OCI-LY1 (cell line): ENCODE measurements at regions not wholly inside any gene's neighbourhood (a gene's known extent, or its start where the extent isn't known, plus 50 kb on each side); places are given as distances from the start of the nearest gene placed in this dataset.

ENCODE experiments used
- H2AFZ ChIP-seq: fragments of 200-600 bp; sonication (generic), shearing (Covaris generic); 2 replicates; pipeline ENCODE4 v1.6.0; 2014; ENCODE audit warnings: antibody characterized with exemption, mild to moderate bottlenecking, low read length
- H3F3A ChIP-seq: fragments of 200-600 bp; sonication (generic), shearing (Covaris generic); 2 replicates; pipeline ENCODE4 v1.6.0; 2014; ENCODE audit warnings: mild to moderate bottlenecking, antibody characterized with exemption, low read length, moderate library complexity; ENCODE audit not compliant: insufficient read depth
- H3K27ac ChIP-seq: fragments of 200-600 bp; sonication (generic); 2 replicates; pipeline ENCODE4 v1.5.1; 2014; ENCODE audit warnings: low read length, mixed run types, mild to moderate bottlenecking, low read depth; ENCODE audit not compliant: poor library complexity, severe bottlenecking
- H3K27me3 ChIP-seq: fragments of 200-600 bp; sonication (generic); 2 replicates; pipeline ENCODE4 v1.6.0; 2014; ENCODE audit warnings: antibody characterized with exemption, mild to moderate bottlenecking, low read length, moderate library complexity; ENCODE audit not compliant: insufficient read depth
- H3K36me3 ChIP-seq: fragments of 200-600 bp; sonication (generic); 2 replicates; pipeline ENCODE4 v1.6.1; 2014; ENCODE audit warnings: mild to moderate bottlenecking, antibody characterized with exemption, low read length, moderate library complexity, mixed read lengths; ENCODE audit not compliant: insufficient read depth
- H3K4me1 ChIP-seq: fragments of 200-600 bp; sonication (generic); 2 replicates; pipeline ENCODE4 v1.5.1; 2014; ENCODE audit warnings: mild to moderate bottlenecking, low read length, moderate library complexity; ENCODE audit not compliant: insufficient read depth, severe bottlenecking
- H3K4me2 ChIP-seq: fragments of 200-600 bp; sonication (generic), shearing (Covaris generic); 2 replicates; pipeline ENCODE4 v1.6.1; 2014; ENCODE audit warnings: low read length
- H3K4me3 ChIP-seq: fragments of 200-600 bp; sonication (generic); 2 replicates; pipeline ENCODE4 v1.5.1; 2014; ENCODE audit warnings: low read length, low read depth, mild to moderate bottlenecking, mixed read lengths; ENCODE audit not compliant: poor library complexity, severe bottlenecking
- H3K79me2 ChIP-seq: fragments of 200-600 bp; shearing (Covaris generic); 2 replicates; pipeline ENCODE4 v1.6.1; 2016; ENCODE audit warnings: mixed run types, low read length, mixed read lengths; ENCODE audit not compliant: insufficient read depth
- H3K9ac ChIP-seq: fragments of 200-600 bp; sonication (generic), shearing (Covaris generic); 2 replicates; pipeline ENCODE4 v1.6.1; 2014; ENCODE audit warnings: mild to moderate bottlenecking, low read length, mixed read lengths
- H3K9me2 ChIP-seq: fragments of 200-600 bp; sonication (generic), shearing (Covaris generic); 2 replicates; pipeline ENCODE4 v1.6.1; 2014; ENCODE audit warnings: low read depth, mild to moderate bottlenecking, low read length, mixed read lengths
- H3K9me3 ChIP-seq: fragments of 200-600 bp; shearing (Covaris generic); 2 replicates; pipeline ENCODE4 v1.6.1; 2014; ENCODE audit warnings: low read length, mixed read lengths
- H4K20me1 ChIP-seq: fragments of 200-600 bp; sonication (generic), shearing (Covaris generic); 2 replicates; pipeline ENCODE4 v1.6.0; 2016; ENCODE audit warnings: mild to moderate bottlenecking, low read length; ENCODE audit not compliant: insufficient read depth
- CTCF ChIP-seq: fragments of 200-600 bp; sonication (generic), shearing (Covaris generic); IDR thresholded peaks from 2 replicates; pipeline ENCODE4 v1.5.1; 2017; ENCODE audit warnings: mild to moderate bottlenecking, antibody characterized with exemption, low read length, moderate library complexity, mixed read lengths
- EZH2 ChIP-seq: fragments of 200-600 bp; sonication (generic), shearing (Covaris generic); IDR thresholded peaks from 2 replicates; pipeline ENCODE4 v1.8.0; 2017; ENCODE audit warnings: borderline replicate concordance, mixed run types, mild to moderate bottlenecking, antibody characterized with exemption, low read length, moderate library complexity, mixed read lengths

DNA sequence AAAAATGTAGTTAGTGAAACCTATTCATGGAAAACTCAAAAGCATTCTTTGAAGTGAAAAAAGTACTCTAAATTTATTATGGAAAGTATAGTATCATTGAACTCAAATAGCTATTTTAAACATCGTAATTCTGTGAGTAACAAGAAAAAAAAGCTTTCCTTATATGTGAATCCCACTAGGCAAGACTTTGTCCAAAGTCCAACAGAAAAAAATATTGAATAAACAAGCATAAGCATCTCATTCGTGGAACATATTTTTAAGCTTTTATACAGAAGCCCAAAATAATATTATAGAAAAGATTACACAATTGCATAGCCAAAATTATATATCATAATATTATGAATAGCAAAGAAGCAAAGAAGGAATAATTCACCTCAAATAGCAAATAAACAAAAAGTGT is 79.4 kb upstream of the IFNE start:
- no peak overlapping the region for H2AFZ ChIP-seq
- H3F3A ChIP-seq, result no peaks in the 10 kb centered on the region
- no peaks in the 10 kb centered on the region for H4K20me1 ChIP-seq
- no peaks in the 10 kb centered on the region for H3K79me2 ChIP-seq
- no peak overlapping the region for H3K4me3 ChIP-seq
- no peaks in the 10 kb centered on the region for H3K9me2 ChIP-seq
- H3K9me3 ChIP-seq, result no peaks in the 10 kb centered on the region
- H3K9ac ChIP-seq, result no peak overlapping the region
- TF ChIP-seq EZH2 (no peak), CTCF (no peak)
- no peak overlapping the region for H3K4me2 ChIP-seq
- no peaks in the 10 kb centered on the region for H3K27me3 ChIP-seq
- no peaks in the 10 kb centered on the region for H3K36me3 ChIP-seq
- H3K4me1 ChIP-seq, result no peaks in the 10 kb centered on the region
- no peak overlapping the region for H3K27ac ChIP-seq

DNA sequence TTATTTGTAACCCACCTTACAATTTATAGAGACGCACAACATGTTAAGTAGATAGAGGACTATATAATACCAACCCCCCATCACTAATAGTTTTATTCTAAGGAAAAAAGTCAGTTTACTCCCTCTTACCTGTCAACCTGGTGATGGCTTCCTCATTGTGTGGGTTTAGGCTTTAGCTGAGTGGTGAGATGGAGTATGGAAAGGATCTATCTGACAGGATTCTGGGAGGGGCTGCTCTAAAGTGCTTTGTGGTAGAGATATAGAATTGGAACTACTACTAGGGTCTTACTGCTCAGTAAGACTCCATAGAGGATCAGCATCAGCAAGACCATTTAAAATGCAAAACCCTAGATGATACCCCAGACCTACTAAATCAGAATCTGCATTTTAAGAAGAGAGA is 82.1 kb upstream of the IFNE start:
- Histone ChIP-seq H2AFZ (no peak overlapping the region), H3K4me3 (no peak overlapping the region), H3K79me2 (no peaks in the 10 kb centered on the region), H3K27ac (no peak overlapping the region), H3K9me3 (no peaks in the 10 kb centered on the region), H3K9ac (no peak overlapping the region), H4K20me1 (no peaks in the 10 kb centered on the region), H3K36me3 (no peaks in the 10 kb centered on the region), H3K27me3 (no peaks in the 10 kb centered on the region), H3K9me2 (no peaks in the 10 kb centered on the region), H3F3A (no peaks in the 10 kb centered on the region), H3K4me1 (no peaks in the 10 kb centered on the region), H3K4me2 (no peak overlapping the region)
- TF ChIP-seq EZH2 (no peak), CTCF (no peak)

DNA sequence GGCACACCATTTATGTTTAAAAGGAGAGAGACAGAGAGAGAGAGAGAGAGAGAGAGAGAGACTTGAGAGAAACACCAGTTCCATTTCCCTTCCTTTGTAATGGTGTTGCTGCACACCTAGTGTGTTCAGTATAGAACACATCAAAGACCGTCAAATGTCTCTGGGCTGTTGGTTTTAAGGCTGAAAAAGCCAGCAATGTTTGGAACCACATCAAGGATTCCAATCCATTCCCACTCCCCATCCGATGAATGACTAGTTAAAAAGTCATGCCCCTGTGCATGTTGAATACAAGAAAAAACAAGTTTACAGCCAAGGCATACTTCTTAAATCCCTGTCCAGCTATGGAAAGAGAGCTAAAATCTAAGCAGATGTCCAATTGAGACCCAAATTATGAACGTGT is 83.0 kb upstream of the IFNE start:
- no peaks in the 10 kb centered on the region for H3K27me3 ChIP-seq
- no peak overlapping the region for H3K4me2 ChIP-seq
- no peaks in the 10 kb centered on the region for H3K36me3 ChIP-seq
- H3K4me3 ChIP-seq, result no peak overlapping the region
- H3K9me2 ChIP-seq, result no peaks in the 10 kb centered on the region
- no peaks in the 10 kb centered on the region for H4K20me1 ChIP-seq
- H3K4me1 ChIP-seq, result no peaks in the 10 kb centered on the region
- H3K9me3 ChIP-seq, result no peaks in the 10 kb centered on the region
- H3K27ac ChIP-seq, result no peak overlapping the region
- TF ChIP-seq EZH2, result no peak
- no peak for TF ChIP-seq CTCF
- no peak overlapping the region for H3K9ac ChIP-seq
- no peaks in the 10 kb centered on the region for H3F3A ChIP-seq
- H3K79me2 ChIP-seq, result no peaks in the 10 kb centered on the region
- H2AFZ ChIP-seq, result no peak overlapping the region
